Breast epithelium (tissue), 4 donors: ENCODE measurements at regions not wholly inside any gene's neighbourhood (a gene's known extent, or its start where the extent isn't known, plus 50 kb on each side); places are given as distances from the start of the nearest gene placed in this dataset.

Source experiments
- DNase-seq, 2 donors: peaks; one replicate each; pipeline ENCODE4 v3.0.0-alpha.2; 2019; ENCODE audit warnings: low spot score in 2 of 2
- H3K27ac ChIP-seq, 2 donors: fragments of 200-600 bp; sonication (generic) in 1 of 2; one replicate each; pipeline ENCODE4 v1.5.1; 2016 to 2019; ENCODE audit warnings: mild to moderate bottlenecking in 1 of 2
- H3K27me3 ChIP-seq, 2 donors: fragments of 200-600 bp; sonication (generic) in 1 of 2; one replicate each; pipeline versions ENCODE4 v1.5.1 to v1.6.0; 2017 to 2019; ENCODE audit warnings: control low read depth in 1 of 2, mild to moderate bottlenecking in 1 of 2
- H3K36me3 ChIP-seq: fragments of 200-600 bp; one replicate; pipeline ENCODE4 v1.5.1; 2019
- H3K4me1 ChIP-seq, 2 donors: fragments of 200-600 bp; sonication (generic); one replicate each; pipeline ENCODE4 v1.5.1; 2016 to 2019; ENCODE audit warnings: control low read depth in 1 of 2
- H3K4me3 ChIP-seq, 3 donors: fragments of 200-600 bp; sonication (generic); 1 replicate in 2 of 3; 2 replicates in 1 of 3; pipeline ENCODE4 v1.5.1; 2016 to 2019; ENCODE audit warnings: mild to moderate bottlenecking in 3 of 3, moderate library complexity in 2 of 3
- H3K9me3 ChIP-seq, 2 donors: fragments of 200-600 bp; sonication (generic) in 1 of 2; one replicate each; pipeline ENCODE4 v1.5.1; 2016 to 2019; ENCODE audit warnings: control low read depth in 1 of 2
- POLR2A ChIP-seq: fragments of 450-650 bp; IDR thresholded peaks from one replicate; pipeline ENCODE4 v1.6.1; 2016; ENCODE audit warnings: antibody characterized with exemption, mild to moderate bottlenecking, moderate library complexity
- POLR2AphosphoS5 ChIP-seq, 3 donors: sonication (generic); formaldehyde crosslinking; IDR thresholded peaks; one replicate each; pipeline ENCODE4 v1.6.1; 2017; ENCODE audit warnings: antibody characterized with exemption in 3 of 3
- intact Hi-C: fragments of 100-400 bp; cut with DNase I; formaldehyde crosslinking; loops from one replicate; pipeline ENCODE4 v1.15.1; 2023; ENCODE audit warnings: low total_unique reads
- TF ChIP-seq, protein P1 (sequence below), 3 donors: fragments of 450-650 bp; IDR thresholded peaks; one replicate each; pipeline ENCODE4 v1.5.1; 2016 to 2017; ENCODE audit warnings: antibody characterized with exemption in 3 of 3, mild to moderate bottlenecking in 3 of 3, moderate library complexity in 3 of 3

DNA sequence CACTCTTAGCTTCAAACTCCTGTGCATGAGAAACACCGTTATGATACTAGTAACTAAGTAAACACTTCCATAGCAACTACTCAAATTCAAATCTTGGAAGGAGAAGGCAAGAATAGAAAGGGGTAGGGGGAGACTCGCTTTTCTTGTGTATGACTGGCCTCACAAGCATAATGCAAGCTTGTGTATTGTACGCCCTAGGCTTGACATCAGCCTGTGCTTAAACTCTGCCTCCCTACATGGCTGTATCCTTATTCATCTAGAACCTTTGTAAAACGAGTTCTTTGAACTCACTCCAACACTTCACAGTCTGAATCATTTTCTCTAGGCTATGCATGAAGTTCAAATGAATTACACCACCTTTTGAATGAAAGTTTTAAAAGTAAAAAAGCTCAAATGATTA, 1071.2 kb upstream of the ADGRL3 start:
- H3K4me1 ChIP-seq, result no peaks in the 10 kb centered on the region
- H3K9me3 ChIP-seq, result no peaks in the 10 kb centered on the region
- no peak overlapping the region for H3K4me3 ChIP-seq
- intact Hi-C loops, result no loop called here
- no peak for TF ChIP-seq POLR2AphosphoS5 (IDR thresholded peaks at IDR 0.05)
- no peak for TF ChIP-seq POLR2A
- TF ChIP-seq, protein P1, sequence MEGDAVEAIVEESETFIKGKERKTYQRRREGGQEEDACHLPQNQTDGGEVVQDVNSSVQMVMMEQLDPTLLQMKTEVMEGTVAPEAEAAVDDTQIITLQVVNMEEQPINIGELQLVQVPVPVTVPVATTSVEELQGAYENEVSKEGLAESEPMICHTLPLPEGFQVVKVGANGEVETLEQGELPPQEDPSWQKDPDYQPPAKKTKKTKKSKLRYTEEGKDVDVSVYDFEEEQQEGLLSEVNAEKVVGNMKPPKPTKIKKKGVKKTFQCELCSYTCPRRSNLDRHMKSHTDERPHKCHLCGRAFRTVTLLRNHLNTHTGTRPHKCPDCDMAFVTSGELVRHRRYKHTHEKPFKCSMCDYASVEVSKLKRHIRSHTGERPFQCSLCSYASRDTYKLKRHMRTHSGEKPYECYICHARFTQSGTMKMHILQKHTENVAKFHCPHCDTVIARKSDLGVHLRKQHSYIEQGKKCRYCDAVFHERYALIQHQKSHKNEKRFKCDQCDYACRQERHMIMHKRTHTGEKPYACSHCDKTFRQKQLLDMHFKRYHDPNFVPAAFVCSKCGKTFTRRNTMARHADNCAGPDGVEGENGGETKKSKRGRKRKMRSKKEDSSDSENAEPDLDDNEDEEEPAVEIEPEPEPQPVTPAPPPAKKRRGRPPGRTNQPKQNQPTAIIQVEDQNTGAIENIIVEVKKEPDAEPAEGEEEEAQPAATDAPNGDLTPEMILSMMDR (IDR thresholded peaks at IDR 0.05), result no peak
- H3K36me3 ChIP-seq, result no peaks in the 10 kb centered on the region
- no peak overlapping the region for H3K27ac ChIP-seq
- no peak for DNase-seq
- no peaks in the 10 kb centered on the region for H3K27me3 ChIP-seq

DNA sequence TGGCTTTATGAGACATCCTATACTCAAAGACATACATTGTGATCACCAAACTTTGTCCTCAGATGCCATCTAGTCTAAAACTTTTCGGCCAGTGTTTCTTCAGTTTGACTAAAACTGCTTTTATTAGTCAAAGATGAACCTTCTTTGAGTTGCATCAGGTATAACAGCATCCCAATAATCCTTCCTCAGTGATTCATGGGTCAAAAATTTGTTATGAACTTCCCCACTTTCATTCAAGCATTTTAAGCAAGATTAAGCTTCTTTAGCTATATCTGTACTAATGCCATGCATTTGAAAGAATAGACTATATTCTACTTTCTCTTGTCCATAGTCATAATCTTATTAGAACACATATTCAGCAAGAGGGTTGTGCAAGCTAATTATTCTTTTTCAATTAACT, 1070.4 kb upstream of the ADGRL3 start:
- Histone ChIP-seq H3K27me3 (no peaks in the 10 kb centered on the region), H3K4me1 (no peaks in the 10 kb centered on the region), H3K9me3 (no peaks in the 10 kb centered on the region), H3K27ac (no peak overlapping the region), H3K36me3 (no peaks in the 10 kb centered on the region), H3K4me3 (no peak overlapping the region)
- DNase-seq, result no peak
- intact Hi-C loops, result no loop called here
- TF ChIP-seq POLR2AphosphoS5 (IDR thresholded peaks at IDR 0.05) (no peak), POLR2A (no peak)
- TF ChIP-seq, protein P1 (IDR thresholded peaks at IDR 0.05), result no peak

DNA sequence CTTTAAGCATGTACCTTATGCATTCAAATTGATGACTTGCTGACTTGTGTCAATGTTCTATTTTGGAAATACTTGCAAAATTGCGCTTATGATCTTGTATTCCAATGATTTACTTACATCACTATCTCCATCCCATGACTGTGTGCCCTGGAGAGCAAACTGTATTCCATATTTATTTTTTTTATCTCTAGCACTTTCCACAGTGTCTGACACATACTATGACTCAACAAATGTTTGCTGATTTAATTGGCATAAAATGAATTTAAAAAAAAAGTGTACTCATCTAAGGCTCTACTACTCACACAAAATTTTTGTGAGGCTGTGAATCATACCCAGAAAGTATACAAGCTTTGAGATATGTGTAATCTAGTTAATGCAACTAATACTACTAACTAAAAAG, 1066.8 kb upstream of the ADGRL3 start:
- H3K27ac ChIP-seq, result no peak overlapping the region
- no peaks in the 10 kb centered on the region for H3K27me3 ChIP-seq
- H3K36me3 ChIP-seq, result no peaks in the 10 kb centered on the region
- H3K9me3 ChIP-seq, result no peaks in the 10 kb centered on the region
- intact Hi-C loops, result no loop called here
- no peaks in the 10 kb centered on the region for H3K4me1 ChIP-seq
- TF ChIP-seq POLR2A (no peak), POLR2AphosphoS5 (IDR thresholded peaks at IDR 0.05) (no peak)
- TF ChIP-seq, protein P1 (IDR thresholded peaks at IDR 0.05), result no peak
- no peak overlapping the region for H3K4me3 ChIP-seq
- DNase-seq, result no peak

DNA sequence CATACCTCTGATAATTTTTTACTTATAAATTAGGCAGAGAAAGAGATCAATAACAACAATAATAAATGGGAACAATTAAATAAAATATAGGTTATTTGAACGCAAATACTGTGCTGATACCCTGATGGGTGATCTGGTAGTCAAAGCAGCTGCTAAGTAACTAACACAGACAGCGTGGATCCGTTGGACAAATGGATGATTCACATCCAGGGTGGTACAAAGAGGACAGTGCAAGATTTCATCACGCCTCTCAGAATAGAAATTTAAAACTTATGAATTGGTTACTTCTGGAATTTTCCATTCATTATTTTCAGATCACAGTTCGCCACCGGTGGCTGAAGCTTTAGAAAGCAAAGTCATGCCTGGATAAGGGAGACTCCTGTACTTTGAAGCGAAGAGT, 1066.0 kb upstream of the ADGRL3 start:
- no peaks in the 10 kb centered on the region for H3K36me3 ChIP-seq
- intact Hi-C loops, result no loop called here
- no peak for DNase-seq
- H3K4me3 ChIP-seq, result no peak overlapping the region
- no peaks in the 10 kb centered on the region for H3K27me3 ChIP-seq
- no peaks in the 10 kb centered on the region for H3K9me3 ChIP-seq
- H3K4me1 ChIP-seq, result no peaks in the 10 kb centered on the region
- no peak overlapping the region for H3K27ac ChIP-seq
- TF ChIP-seq POLR2A (no peak), POLR2AphosphoS5 (IDR thresholded peaks at IDR 0.05) (no peak)
- TF ChIP-seq, protein P1 (IDR thresholded peaks at IDR 0.05), result no peak

DNA sequence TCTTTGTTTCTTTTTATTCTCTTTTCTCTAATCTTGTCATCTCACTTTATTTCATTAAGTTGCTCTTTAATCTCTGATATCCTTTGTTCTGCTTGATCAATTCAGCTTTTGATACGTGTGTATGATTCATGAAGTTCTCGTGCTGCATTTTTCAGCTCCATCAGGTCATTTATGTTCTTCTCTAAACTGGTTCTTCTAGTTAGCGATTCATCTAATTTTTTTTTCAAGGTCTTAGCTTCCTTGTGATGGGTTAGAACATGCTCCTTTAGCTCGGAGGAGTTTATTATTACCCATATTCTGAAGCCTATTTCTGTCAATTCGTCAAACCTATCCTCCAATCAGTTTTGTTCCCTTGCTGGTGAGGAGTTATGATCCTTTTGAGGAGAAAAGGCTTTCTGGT, 1045.0 kb upstream of the ADGRL3 start:
- intact Hi-C loops, result no loop called here
- TF ChIP-seq POLR2A, result no peak
- TF ChIP-seq, protein P1 (IDR thresholded peaks at IDR 0.05), result no peak
- no peak for TF ChIP-seq POLR2AphosphoS5 (IDR thresholded peaks at IDR 0.05)

More for the DNA sequence above, 1045.0 kb upstream of the ADGRL3 start:
- no peak for DNase-seq
- no peak overlapping the region for H3K27ac ChIP-seq
- H3K36me3 ChIP-seq, result no peaks in the 10 kb centered on the region
- no peaks in the 10 kb centered on the region for H3K4me1 ChIP-seq
- H3K9me3 ChIP-seq, result peaks cover 0 to 3% of the 10 kb centered on the region in 2 donors
- H3K27me3 ChIP-seq, result no peaks in the 10 kb centered on the region
- H3K4me3 ChIP-seq, result no peak overlapping the region
